Testis (tissue), 2 donors: ENCODE measurements at regions not wholly inside any gene's neighbourhood (a gene's known extent, or its start where the extent isn't known, plus 50 kb on each side); places are given as distances from the start of the nearest gene placed in this dataset.

ENCODE experiments used
- DNase-seq: peaks from one replicate; pipeline ENCODE4 v3.0.0-alpha.2; 2019
- H3K27ac ChIP-seq, 2 donors: fragments of 200-600 bp; sonication (generic); one replicate each; pipeline ENCODE4 v1.5.1; 2019
- H3K27me3 ChIP-seq: fragments of 200-600 bp; sonication (generic); one replicate; pipeline ENCODE4 v1.5.1; 2019
- H3K36me3 ChIP-seq: fragments of 200-600 bp; sonication (generic); one replicate; pipeline ENCODE4 v1.5.1; 2017; ENCODE audit warnings: low read depth; ENCODE audit errors: missing control alignments
- H3K4me1 ChIP-seq: fragments of 200-600 bp; sonication (generic); one replicate; pipeline ENCODE4 v1.5.1; 2019
- H3K4me3 ChIP-seq, 2 donors: fragments of 200-600 bp; sonication (generic); one replicate each; pipeline ENCODE4 v1.5.1; 2017 to 2019
- H3K9me3 ChIP-seq: fragments of 200-600 bp; sonication (generic); one replicate; pipeline ENCODE4 v1.5.1; 2017
- CTCF ChIP-seq, 3 experiments: fragments of 450-650 bp in 2 of 3; fragments of 200-600 bp in 1 of 3; sonication (generic) in 1 of 3; IDR thresholded peaks; one replicate each; pipeline ENCODE4 v1.5.1; 2016 to 2019; ENCODE audit warnings: antibody characterized with exemption in 3 of 3, mild to moderate bottlenecking in 2 of 3, moderate library complexity in 1 of 3
- POLR2A ChIP-seq: fragments of 450-650 bp; IDR thresholded peaks from one replicate; pipeline ENCODE4 v1.6.1; 2017; ENCODE audit warnings: antibody characterized with exemption, mild to moderate bottlenecking, moderate library complexity
- WGBS, 2 donors: methylation state at CpG; one replicate each; pipeline ENCODE4 v1.1.5; 2018; 5-methylcytosine and 5-hydroxymethylcytosine counted together
- intact Hi-C: fragments of 100-400 bp; cut with DNase I; formaldehyde crosslinking; loops from one replicate; pipeline ENCODE4 v1.15.1; 2023; ENCODE audit warnings: low total_unique reads

GRCh38 chrY:12559007-12559406, 142.0 kb upstream of the USP9Y start:
- H3K4me1 ChIP-seq: no peaks in the 10 kb centered on the region
- intact Hi-C loops: no loop called here
- H3K9me3 ChIP-seq: no peaks in the 10 kb centered on the region
- 93 to 95% methylated on average over 4 of the region's 4 CpGs for WGBS, 2 donors
- H3K36me3 ChIP-seq: no peaks in the 10 kb centered on the region
- no peak for DNase-seq
- no peaks in the 10 kb centered on the region for H3K27me3 ChIP-seq
- H3K27ac ChIP-seq: no peak overlapping the region
- no peak for TF ChIP-seq POLR2A
- TF ChIP-seq CTCF (IDR thresholded peaks at IDR 0.05): no peak
- H3K4me3 ChIP-seq: no peak overlapping the region

- TF ChIP-seq CTCF (IDR thresholded peaks at IDR 0.05): no peak
- TF ChIP-seq POLR2A: no peak
- H3K4me1 ChIP-seq: no peaks in the 10 kb centered on the region
- intact Hi-C loops: no loop called here
- H3K27me3 ChIP-seq: no peaks in the 10 kb centered on the region
- no peaks in the 10 kb centered on the region for H3K9me3 ChIP-seq
- no peak overlapping the region for H3K4me3 ChIP-seq
- no peak overlapping the region for H3K27ac ChIP-seq
- DNase-seq: no peak
- no peaks in the 10 kb centered on the region for H3K36me3 ChIP-seq
- WGBS, 2 donors: 56 to 78% methylated on average over 5 of the region's 5 CpGs
Observed at GRCh38 chrY:12576278-12576677, 124.8 kb upstream of the USP9Y start.

GRCh38 chrY:12593532-12594216, 107.4 kb upstream of the USP9Y start:
- TF ChIP-seq POLR2A (no peak), CTCF (IDR thresholded peaks at IDR 0.05) (no peak)
- Histone ChIP-seq H3K36me3 (no peaks in the 10 kb centered on the region), H3K27ac (no peak overlapping the region), H3K4me3 (no peak overlapping the region), H3K4me1 (no peaks in the 10 kb centered on the region), H3K27me3 (no peaks in the 10 kb centered on the region), H3K9me3 (no peaks in the 10 kb centered on the region)
- intact Hi-C loops: no loop called here
- DNase-seq: no peak
- 70% methylated on average over 5 of the region's 5 CpGs for WGBS, 2 donors

- intact Hi-C loops: no loop called here
- no peak overlapping the region for H3K27ac ChIP-seq
- H3K27me3 ChIP-seq: no peaks in the 10 kb centered on the region
- no peak for DNase-seq
- H3K9me3 ChIP-seq: no peaks in the 10 kb centered on the region
- no peaks in the 10 kb centered on the region for H3K4me1 ChIP-seq
- H3K4me3 ChIP-seq: no peak overlapping the region
- H3K36me3 ChIP-seq: no peaks in the 10 kb centered on the region
- TF ChIP-seq CTCF (IDR thresholded peaks at IDR 0.05) (no peak), POLR2A (no peak)
- 77 to 82% methylated on average over 5 of the region's 5 CpGs for WGBS, 2 donors
Observed at GRCh38 chrY:12598783-12599182, 102.2 kb upstream of the USP9Y start.

GRCh38 chrY:12605426-12605825, 95.6 kb upstream of the USP9Y start:
- no peaks in the 10 kb centered on the region for H3K4me1 ChIP-seq
- H3K9me3 ChIP-seq: no peaks in the 10 kb centered on the region
- no peaks in the 10 kb centered on the region for H3K27me3 ChIP-seq
- no peak for TF ChIP-seq CTCF (IDR thresholded peaks at IDR 0.05)
- TF ChIP-seq POLR2A: no peak
- H3K27ac ChIP-seq: no peak overlapping the region
- no peak overlapping the region for H3K4me3 ChIP-seq
- no peaks in the 10 kb centered on the region for H3K36me3 ChIP-seq
- intact Hi-C loops: no loop called here
- DNase-seq: no peak
- 80% methylated on average over 1 of the region's 2 CpGs; no CpG with 5 or more reads in 1 of the 2 donors for WGBS, 2 donors
